Stimulated activated CD4-positive, alpha-beta T cell treated with anti-CD3 and anti-CD28 coated beads, TNF-alpha, amount 100 ng/mL, for 4 hours (primary cell): ENCODE measurements at regions not wholly inside any gene's neighbourhood (a gene's known extent, or its start where the extent isn't known, plus 50 kb on each side); places are given as distances from the start of the nearest gene placed in this dataset.
"Not testable (repeated sequence)": the region's sequence is repeated elsewhere in the genome, so short reads cannot be mapped to it uniquely, and the experiment has no call there.

Source experiments
- DNase-seq, 3 experiments: peaks; one replicate each; pipeline ENCODE4 v3.0.0-alpha.2; 2020; ENCODE audit warnings: low read depth in 3 of 3

- no peak for DNase-seq
Measured at GRCh38 chr7:85426487-85426960, 239.7 kb upstream of the SEMA3D start.

GRCh38 chr7:85424298-85424697 lies 237.4 kb upstream of the SEMA3D start:
- no peak for DNase-seq

DNA sequence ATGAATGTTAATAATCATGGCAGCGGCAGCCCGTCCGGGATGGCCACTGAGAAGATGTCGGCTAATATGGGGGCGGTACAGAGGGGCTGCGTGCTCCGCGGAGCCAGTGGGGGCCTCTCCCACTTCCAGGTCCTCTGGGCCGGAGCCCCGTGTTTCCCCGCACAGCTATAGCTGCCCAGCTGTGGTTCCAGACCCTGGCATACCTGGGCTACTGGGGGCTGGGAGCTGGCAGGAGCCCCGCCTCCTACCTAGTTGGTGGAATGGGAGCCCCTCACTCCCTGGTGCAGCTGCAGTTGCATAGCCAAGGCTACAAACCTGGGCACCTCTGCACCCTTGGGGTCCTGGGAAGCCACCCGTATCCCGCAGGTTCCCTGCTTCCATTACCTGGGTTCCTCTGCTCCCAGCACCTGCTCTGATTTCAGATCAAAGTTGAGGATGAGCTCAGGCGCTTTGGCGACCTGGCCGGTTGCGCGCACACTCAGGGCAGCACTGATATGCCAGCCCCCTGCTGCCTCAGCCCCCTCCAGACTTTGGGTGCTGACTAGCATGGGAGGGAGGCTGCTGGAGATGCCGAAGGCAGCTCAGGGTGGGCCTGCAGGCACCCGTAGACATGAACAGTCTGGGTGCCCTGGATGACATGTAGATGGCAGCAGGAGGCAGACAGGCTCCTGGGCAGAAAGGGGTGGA lies 236.5 kb upstream of the SEMA3D start:
- DNase-seq: no peak

DNA sequence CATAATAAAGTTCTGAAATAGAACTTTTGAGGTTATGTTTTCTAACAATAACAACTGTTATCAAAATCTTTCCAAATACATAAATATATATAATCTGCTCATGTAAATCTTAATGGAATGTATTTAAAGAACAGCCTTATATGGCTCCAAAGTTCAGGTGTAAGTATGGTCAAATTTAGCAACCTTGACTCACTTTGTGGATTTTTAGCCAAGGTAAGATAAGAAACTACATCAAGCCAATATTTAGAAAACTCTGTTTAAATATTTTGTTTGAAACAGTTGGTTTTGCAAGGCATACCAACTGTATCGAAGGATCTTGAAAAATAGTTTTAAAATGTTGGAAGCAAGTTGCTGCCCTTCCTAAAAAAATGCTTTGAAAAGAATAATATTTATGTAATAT lies 228.9 kb upstream of the SEMA3D start:
- DNase-seq: no peak

DNA sequence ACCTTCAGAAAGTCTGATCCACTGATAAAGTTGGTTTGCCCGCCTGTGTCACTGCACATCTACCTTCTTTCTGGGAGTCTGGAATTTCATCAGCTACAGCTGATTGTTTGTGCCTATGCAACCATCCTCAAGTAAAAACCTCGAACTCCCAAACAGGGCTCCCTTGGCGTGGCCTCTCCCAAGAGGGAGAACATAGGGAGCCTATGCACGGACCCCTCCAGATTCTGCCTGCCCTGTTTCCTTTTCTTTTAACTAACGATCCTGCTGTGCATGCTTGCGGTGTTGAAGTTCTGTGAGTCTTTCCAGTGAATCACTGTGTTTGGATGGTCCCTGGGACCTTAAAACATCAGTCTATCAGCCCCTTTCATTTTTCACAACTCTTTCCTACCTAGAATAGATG lies 226.9 kb upstream of the SEMA3D start:
- no peak for DNase-seq

- no peak for DNase-seq
Measured at GRCh38 chr7:85412912-85413311, 226.1 kb upstream of the SEMA3D start.

GRCh38 chr7:85407391-85407790 lies 220.5 kb upstream of the SEMA3D start:
- DNase-seq: no peak

GRCh38 chr7:85405016-85405902 lies 218.4 kb upstream of the SEMA3D start:
- no peak for DNase-seq

DNA sequence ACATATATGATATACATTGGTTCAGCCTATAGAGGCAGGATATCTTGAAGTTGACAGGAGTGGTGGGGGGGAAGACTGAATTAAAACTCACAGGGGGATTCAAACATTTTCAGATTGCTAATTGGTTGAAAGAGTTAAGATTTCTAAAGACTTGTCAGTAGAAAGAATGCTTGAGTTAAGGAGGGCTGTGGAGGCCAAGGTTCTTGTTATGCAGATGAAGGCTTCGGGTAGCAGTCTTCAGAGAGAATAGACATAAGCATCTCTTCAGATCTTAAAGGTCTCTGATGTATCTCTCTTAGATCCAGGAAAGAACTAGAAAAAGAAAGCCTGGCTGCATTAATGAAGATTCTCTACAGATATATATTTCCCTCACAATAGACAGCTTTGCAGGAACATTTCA lies 209.8 kb upstream of the SEMA3D start:
- no peak for DNase-seq

DNA sequence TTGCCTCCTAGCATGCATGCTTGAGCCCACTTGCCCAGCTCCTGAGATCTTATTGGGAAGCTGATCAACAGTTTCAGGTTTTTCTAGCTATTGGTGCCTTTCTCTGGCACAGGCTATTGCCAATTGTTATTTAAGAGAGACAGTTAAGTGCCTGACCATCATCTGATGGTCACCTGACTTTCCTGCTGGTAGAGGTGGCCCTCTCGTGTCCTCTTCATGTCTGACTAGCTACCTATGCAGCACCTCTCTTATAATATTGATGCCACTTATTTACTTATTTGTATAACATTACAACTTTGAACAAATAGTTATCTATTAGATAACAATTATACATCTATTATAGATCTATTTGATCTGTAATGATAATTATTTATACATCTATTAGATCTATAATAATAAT lies 205.9 kb upstream of the SEMA3D start:
- no peak for DNase-seq

- no peak for DNase-seq
Measured at GRCh38 chr7:85392326-85392725, 205.5 kb upstream of the SEMA3D start.

DNA sequence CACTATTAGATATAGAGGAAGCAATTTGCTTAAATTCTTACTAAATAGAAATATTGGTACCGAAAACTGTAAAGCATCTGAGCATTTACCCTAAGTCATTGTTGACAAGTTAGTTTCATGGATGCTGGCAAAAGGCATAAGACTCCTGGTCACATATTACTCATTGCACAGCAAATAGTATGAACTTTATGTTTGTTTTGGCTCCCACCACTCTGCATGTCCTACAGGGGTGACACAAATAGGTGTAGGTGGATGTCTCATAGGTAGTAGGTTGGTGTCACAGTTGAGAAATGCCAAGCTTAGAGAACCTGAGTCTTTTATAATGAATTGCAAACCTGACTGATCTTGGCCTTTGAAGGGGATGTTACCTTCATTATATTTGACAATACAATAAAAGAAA lies 199.6 kb upstream of the SEMA3D start:
- DNase-seq: no peak

- DNase-seq: no peak
Measured at GRCh38 chr7:85384392-85384791, 197.5 kb upstream of the SEMA3D start.

DNA sequence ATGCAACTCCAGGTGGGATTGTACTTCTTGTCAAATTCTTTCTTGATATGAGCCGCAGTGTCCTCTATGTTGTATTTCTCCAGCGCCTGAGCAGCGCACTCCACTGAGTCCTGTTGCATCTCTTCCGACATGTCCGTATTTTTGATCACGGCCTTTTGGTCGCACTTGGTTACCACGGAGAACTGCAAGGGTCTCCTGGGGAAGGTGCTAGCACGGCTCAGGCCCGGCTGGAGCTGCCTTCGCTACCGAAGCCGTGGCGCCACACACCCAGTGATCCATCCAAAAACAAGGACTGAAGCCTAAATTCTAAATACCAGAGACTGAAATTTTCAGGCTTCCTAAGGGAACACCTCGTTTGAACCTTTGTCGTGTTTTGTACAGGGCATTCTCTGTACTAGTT lies 194.4 kb upstream of the SEMA3D start:
- no peak for DNase-seq

DNA sequence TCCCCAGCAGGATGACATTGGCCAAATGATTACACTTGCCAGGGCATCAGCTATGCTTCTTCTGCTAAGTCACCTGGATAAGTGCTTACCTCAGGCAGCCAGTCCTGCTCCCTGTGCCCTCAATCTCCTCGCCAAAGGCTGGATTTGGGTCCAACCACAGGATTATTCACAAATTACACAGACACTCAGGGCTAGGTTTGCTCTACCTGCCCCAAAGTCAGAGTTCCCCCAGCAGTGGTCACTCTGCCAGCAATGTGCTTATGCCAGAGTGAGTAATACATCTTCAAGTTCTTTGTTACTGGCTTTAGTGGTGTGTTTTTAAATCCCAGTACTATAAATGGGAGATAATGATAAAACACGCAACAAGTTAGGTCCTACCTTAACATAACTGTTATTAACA lies 189.7 kb upstream of the SEMA3D start:
- no peak for DNase-seq

DNA sequence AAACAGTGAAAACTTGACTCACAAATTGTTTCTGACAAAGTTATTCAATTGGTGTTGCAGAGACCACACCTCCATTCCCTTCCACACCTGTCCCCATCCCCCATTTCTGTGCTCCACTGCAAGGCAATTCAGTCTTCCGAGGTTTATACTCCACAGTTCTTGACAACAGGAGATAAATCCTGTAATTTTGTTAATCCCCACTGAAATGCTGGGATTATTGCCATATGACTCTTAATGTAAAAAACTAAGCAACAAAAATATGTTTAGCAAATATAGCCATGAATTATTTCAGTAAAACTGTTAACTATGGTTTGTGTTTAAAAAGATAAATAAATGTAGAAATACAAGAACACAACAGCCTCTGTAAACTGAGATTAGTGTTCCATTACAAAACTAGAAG lies 170.1 kb upstream of the SEMA3D start:
- DNase-seq: no peak

DNA sequence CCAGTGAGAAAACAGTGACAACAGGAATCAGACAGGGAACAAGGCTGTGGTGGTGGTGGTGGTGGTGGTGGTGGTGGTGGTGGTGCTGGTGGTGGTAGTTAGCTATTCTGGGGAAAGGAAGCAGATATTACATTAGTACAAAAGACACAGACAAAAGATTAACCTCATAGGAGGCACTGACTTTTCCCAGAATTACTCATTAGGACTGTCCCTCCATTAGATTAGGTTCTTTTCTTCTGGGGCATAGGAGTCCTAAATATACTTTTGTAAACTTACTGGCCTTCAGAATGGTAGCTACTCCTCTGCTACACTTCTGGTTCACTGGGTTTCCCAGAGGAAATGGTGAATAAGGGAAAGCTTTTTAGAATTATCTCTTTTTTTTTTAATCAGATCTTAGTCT lies 156.6 kb upstream of the SEMA3D start:
- DNase-seq: no peak

DNA sequence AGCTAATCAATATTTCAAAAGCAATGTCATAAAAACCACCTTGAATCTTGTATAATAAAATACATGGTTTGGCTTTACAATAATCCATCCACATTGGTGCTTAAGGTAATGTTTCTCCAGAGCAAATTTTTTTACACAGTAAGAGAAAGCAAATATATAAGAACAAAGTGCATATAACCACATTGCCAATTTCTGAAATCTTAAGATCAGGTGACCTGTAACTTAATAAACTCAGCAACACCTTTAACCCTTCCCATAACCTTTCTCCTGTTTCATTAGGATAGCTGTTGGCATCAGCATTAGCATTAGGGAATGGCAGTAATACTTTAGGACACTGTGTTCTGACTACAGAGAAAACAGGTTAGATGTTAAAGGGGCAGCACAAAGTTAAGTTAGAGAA lies 155.9 kb upstream of the SEMA3D start:
- DNase-seq: no peak

GRCh38 chr7:85341973-85342372 lies 155.1 kb upstream of the SEMA3D start:
- DNase-seq: no peak

DNA sequence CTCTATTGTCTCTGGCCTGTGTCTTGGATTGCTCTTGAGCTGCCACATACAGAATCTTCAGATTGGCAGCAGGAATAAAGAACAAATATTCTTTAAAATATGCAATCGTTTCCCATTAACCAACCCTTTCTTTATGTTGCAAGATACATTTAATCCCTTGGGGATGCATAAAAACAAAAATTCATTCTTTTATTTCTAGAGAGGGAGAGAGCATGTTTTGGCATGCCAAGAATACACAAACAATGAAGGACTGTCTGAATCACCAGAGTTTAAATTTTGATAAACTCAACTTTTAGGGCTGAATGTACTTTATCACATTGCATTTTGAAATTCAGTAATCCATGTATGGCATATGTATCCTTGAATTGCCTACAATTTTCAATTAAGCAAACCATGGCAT lies 154.3 kb upstream of the SEMA3D start:
- no peak for DNase-seq

- no peak for DNase-seq
Measured at GRCh38 chr7:85336086-85336485, 149.2 kb upstream of the SEMA3D start.

DNA sequence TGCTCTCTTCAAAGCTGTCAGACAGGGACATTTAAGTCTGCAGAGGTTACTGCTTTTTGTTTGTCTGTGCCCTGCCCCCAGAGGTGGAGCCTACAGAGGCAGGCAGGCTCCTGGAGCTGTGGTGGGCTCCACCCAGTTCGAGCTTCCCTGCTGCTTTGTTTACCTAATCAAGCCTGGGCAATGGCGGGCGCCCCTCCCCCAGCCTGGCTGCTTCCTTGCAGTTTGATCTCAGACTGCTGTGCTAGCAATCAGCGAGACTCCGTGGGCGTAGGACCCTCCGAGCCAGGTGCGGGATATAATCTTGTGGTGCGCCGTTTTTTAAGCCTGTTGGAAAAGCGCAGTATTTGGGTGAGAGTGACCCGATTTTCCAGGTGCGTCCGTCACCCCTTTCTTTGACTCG lies 148.3 kb upstream of the SEMA3D start:
- not testable (repeated sequence) for DNase-seq

DNA sequence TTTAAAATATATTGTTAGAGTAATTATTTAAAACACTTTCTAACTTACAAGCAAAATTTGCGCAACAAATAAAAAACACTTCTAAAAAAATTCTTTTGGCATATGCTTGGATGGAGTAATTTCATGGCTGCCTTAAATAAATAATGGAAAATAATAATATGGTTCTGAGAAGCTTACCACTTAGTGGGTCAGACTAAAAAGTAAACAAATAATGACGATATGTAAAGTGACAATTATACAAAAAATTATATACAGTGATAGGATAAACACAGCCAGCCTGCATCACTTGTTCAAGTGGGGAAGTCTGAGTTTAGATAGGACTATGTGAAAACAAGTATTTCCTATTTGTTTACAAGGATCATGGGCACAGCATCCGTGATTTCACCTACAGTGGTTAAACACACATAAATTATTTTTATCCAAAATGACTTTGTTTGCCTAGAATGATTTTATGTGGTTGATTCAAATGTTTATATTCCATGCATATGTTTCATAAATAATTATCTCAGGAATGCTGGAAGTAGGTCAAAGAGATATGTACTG lies 141.7 kb upstream of the SEMA3D start:
- no peak for DNase-seq
